Astrocyte (in vitro differentiated cells and primary cell): ENCODE measurements at regions not wholly inside any gene's neighbourhood (a gene's known extent, or its start where the extent isn't known, plus 50 kb on each side); places are given as distances from the start of the nearest gene placed in this dataset.

ENCODE experiments used
- CTCF ChIP-seq: IDR thresholded peaks from 2 replicates; pipeline ENCODE4 v1.5.1; 2011; ENCODE audit warnings: low read depth, mild to moderate bottlenecking, inconsistent platforms, low read length, moderate library complexity; ENCODE audit not compliant: insufficient read depth
- EZH2 ChIP-seq: IDR thresholded peaks from 2 replicates; pipeline ENCODE4 v1.6.1; 2012; ENCODE audit warnings: mild to moderate bottlenecking, low read length, inconsistent platforms; ENCODE audit not compliant: insufficient read depth

- TF ChIP-seq CTCF (no peak), EZH2 (no peak)
Measured at GRCh38 chr3:152549263-152549662, 280.5 kb downstream of the MBNL1 start.
